ENCODE measurements at regions not wholly inside any gene's neighbourhood (a gene's known extent, or its start where the extent isn't known, plus 50 kb on each side); places are given as distances from the start of the nearest gene placed in this dataset.

DNA sequence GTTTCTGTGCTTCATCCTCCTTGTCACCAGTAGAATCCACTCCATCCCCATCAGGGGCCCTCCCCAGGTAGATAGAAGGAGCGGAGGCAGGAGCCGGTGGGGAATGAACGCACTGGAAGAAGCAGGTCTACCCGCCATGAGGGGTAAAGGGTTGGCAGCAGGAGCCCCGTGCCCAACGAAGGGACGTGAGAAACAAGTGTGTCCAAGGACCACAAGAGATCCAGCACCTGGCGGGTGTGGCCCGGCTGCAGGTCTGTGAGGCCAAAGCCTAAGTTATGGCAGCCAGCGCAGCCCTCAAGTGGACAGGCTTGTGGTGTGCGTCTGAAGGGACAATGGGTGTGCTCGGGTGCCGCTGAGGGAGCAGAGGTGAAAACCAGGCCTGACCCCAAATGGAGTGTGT, 94.3 kb downstream of the IRX2 start:
- DNase-seq, result no peak

DNA sequence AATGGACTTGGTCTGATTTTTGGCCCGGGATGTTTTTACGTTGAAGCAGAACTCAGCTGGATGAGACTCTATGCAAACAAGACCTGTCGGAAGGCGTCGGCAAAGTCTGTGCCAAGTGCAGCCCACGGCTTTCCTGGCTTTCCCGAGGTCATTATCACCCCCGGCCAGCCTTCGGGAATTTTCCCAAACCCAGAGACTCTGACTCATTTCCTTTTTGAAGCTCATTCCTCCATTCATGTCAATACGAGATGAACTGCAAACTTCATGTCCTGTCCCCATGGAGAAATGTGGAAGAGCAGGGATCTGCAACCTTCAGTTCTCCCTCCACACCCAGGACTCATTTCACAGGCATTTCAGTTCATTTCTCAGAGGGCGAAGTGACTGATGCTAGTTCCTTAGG, 95.3 kb downstream of the IRX2 start:
- DNase-seq, result no peak

DNA sequence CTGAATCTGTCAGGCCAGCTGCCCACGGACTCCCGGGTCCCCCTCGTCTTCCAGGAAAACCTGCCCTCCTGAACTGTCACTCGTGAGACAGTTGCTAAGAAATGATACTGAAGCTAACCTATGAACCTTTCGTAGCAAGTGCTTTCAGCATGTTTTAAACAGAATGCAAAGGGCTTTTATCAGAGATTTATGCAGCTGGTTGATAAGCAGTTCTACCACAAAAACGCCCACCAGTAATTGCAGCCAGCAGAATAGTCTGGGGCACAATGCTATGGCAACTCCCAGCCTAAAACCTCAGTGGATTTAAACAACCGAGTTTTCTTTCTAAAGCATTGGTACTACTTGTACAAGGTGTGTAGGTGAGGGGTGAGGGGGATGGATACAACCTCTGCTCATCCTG, 97.5 kb downstream of the IRX2 start:
- no peak for DNase-seq

DNA sequence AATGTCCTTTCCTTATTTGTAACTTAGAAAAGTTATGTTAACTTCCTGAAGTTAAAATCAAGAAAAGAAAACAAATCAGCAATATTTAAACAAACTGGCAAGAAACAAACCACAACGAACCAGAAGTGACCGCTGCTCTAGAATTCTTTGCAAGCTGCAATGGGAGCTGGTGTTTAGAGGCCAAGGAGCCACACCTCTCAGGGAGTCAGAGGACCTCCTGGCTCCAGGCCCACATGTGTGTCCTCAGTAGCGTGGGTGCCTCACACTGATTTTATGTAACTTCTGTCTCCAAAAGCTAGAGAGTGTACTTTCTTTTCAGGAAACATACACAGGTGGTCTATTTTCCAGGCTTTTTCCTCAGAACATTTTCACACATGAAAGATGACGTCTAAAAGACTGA, 100.4 kb downstream of the IRX2 start:
- no peak for DNase-seq

DNA sequence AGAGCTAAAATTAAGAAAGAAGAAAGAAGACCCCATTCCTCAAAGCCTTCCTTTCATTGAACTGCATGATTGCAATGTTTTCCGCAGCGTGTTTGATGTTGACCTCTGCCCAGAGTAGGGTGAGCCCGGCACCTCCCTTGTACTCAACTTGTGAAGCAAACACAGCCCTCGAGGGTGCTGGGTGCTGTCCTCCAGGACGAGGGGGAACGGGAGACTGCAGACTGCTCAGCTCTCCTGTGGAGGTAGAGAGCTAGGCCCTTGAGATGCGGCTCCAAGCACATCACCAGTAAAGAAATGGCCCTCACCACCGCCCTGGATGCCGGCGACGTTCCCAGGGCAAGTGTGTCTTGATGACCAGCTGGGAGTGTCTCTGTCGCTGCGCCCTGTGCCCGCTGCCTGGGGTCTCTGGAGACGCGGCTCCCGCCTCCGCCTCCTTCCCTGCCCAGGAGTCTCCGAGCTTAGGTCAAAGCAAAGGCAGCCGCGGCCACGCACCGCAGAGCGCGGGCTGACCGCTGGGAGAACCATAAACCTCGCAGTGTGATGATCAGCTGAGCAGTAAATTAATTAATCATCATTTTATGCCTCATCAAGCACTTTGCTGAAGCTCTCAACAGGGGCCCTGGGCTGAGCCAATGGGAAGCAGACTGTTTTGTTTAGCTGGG, 108.7 kb downstream of the IRX2 start:
- no peak for DNase-seq

DNA sequence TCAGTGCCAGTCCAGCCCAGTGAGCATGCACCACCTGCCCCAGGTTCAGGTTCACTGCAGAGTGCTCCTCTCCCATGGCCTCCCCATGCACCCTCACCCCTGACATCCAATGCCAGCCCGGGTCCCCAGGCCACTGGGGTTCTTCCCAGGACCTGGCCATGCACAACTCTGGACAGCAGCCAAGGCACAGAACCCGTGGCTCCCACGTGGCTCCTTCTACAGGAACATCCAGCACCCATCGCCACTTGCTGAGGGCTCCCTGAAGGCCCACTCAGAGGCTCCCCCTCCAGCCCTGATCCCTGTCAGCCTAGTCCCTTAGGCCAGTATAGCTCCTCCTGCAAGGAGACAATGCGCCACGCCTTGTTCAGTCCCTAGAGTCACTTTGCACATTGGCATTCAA, 110.8 kb downstream of the IRX2 start:
- DNase-seq, result no peak

DNA sequence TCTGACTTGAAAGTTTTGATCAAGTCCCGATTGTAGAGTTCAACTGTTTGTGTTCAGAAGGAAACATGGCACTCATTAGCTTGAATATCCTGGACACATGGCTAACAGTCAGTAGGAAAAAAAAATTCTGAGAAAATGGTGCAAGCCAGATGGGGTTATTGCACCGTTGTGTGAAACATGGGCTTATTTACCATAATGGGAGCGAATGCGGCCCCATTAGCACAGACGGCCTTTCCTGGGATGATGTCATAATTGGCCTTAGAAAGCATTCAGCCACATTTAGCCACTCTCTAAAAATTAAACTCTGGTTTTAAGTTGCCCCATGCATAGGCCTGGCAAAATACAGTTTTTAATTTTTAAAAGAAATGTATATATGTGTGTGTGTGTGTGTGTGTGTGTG, 112.1 kb downstream of the IRX2 start:
- DNase-seq, result no peak

DNA sequence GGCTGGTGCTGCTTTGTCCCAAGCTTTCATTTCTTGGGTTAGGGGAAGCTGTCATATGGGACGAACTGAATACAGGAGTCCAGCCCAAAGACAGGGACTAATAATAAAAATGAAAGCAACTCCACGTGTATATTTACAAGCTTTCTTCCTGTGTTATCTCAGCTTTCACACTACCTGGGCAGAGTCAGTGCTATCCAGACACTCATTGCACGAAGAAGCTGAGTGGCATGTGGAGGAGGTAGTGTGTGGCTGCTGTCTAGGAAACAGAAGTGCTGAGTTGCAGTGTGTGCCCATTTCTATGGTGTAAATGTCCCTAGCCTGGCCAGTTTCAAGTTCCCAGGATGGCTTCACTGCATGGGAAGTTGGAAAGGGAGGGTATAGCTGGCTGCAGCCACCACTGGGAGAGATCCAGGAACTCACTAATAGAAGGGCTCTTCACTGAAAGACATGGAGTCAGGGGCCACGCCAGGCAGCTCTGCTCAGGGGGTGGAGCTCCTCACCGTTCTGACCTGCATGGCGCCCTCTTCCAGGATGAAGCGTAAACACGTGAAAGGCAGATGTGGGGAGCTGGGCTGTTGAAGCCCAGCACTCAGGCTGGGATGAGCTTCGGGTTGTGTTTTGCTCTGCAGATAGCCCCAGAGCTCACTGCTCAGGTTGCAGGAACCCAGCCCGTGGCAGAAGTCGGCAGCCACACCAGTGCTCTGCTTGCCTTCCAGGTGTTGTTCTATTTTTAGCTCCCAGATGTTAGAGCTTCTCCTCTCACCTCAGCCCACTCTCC, 116.9 kb downstream of the IRX2 start:
- no peak for DNase-seq

DNA sequence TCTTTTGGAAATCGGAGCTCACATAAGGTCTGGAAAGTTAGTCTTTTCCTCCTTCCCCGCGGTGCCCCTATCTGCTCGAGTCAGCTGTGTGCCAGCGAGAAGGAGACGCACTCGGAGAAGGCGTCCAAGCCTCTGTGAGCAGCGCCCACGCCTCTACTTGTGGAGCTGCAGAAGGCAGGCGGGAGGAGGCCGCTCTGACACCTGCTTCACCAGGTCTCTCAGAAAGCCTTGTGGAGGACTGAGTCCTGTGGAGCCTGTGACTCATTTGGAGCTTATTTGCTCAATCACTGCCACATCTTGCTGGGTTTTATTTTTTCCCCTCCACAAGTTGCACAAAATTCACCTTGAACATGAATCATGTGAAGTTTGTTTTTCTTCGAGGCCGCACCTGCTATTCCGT, 117.5 kb downstream of the IRX2 start:
- DNase-seq, result no peak

DNA sequence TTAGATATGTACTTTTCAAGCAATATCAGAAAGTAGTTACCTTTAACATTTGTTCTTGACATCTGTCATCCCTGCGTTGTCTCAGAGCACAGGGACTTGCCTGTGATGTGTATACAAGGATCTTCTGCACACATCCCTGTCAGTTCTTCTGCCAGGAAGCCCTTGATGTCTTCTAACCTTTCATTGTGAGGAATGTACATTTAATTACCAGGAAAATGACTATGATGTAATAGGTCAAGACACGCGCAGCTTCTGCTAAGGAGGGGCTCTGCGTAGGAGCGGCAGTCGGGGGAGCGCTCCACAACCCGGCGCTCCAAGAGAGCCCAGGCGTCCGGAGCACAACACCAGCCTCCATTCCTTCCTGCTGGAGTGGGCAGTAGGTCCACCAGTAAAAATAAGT, 119.7 kb downstream of the IRX2 start:
- no peak for DNase-seq

DNA sequence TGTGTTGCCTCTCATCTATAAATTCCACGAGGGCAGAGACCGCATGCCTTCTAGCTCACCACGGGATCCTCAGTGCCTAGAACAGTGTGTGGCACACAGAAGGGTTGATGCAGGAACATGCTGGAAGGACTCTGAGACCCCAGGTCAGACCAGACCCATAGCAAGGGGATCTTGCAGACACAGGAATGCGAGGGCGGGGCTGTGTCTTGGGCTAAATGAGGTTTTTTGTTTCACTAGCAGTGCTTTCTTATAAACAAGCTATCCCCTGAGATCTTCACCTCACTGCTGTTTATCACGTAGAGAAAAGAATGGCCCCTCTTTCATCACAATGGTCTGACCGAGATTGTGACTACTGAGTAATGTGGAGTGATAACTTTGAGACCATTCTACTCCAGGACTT, 122.4 kb downstream of the IRX2 start:
- no peak for DNase-seq

DNA sequence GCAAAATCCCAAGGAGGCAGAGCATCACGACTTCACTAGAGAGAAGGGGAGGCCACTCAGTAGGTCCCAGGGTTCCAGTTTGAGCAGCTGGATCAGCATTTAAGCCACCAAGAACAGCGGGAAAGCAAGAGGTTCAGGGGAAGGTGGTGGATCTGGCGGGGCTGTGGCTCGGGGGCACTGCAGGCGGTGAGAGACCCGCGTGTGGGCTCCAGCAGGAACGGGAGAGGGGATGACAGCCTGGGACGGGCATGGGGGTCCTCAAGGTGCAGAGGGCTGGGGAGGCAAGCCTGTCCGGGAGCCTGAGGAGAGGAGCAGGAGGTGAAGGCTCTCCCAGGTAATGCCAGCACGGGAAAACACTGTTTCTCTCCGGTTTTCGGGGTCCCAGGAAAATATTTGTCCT, 123.6 kb downstream of the IRX2 start:
- DNase-seq, result no peak

DNA sequence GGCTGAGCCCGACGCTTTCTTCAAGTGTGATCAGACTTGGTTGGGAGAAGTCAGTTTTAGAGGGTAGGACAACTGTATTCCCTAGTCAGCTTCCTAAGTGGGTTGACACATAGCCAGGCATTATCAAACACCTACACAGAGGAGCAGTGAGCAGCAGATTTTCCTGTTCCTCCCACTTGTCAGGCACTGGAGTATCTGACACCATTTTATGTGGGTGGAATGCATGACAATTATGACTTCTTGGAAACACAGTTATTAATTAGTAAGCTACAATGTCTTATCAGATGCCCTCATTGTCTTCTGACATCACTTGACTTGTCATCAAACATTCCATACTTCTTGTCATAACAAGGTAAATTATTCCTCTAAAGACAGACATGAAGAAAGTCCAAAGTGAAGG, 124.9 kb downstream of the IRX2 start:
- no peak for DNase-seq

DNA sequence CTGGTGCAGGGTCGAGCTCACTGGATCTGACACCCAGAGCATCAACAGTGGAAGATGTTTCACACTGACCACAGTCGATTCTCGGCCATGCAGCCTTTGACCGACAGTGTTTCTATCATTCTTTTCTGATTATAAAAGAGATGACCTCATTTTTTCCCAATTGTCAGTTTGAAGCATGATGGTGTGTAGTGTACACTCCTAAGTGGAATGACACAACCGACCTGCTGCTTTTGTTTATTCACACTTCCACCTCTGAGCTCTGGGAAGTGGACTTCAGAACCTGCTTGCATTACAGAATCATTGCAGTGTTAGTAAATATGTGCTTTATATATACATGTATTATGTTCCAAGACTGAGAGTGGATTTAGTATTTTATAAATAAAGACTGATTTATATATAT, 128.6 kb downstream of the IRX2 start:
- DNase-seq, result no peak

DNA sequence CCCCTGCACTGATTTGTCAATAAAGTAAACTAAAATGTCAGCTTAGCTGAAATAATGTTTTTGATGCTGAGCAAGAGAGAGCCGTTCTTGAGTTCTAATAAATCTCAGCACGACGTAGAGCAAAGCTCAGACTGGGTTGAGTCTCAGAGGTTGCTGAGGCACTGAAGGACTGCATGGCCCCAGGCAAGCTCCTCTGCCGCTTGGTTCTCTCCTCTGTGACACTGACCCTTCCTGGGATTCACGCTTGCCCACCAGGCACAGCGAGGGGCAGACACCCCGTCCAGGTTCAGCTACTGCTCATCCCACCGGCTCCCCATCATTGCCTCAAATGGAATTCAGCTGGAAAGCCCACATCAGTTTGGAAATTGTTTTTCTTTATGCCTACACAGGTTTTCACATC, 129.8 kb downstream of the IRX2 start:
- DNase-seq, result no peak

DNA sequence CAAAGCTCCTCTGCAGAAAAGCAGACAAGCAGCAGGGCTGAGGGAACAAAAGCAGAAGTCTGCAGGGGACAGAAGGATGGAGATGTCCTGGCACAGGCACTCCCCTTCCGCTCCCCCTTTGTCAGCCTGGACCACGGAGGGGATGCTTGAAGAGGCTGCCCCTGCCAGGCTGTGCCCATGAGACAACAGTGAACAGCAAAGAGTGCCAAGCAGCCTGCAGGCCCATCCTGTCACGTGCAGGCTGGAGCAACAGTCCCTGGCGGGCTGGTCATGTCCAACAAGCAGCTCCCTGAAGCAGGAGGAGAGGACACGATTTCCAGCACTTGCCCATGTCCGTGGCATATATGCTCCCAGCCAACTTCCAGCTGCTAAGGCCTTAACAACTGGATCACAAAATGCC, 132.3 kb downstream of the IRX2 start:
- no peak for DNase-seq

DNA sequence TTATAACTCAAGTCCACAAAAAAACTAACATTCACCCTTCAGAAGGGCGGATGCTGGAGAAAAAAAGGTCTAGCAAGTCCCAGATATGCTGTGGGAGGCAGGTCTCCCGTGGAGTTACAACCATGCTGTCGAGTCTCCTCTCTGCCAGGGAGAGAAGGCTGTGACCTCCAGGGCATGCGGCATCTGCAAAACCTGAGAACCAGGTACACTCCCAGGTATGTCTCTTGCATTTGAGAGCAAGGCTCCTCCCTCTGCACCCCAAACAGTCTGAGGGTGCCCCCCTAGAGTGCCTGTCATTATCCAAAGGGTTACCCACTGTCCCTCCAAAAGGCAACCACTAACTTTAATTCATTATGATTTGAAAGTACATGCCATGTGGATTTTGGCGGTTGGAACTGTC, 134.0 kb downstream of the IRX2 start:
- DNase-seq, result no peak

DNA sequence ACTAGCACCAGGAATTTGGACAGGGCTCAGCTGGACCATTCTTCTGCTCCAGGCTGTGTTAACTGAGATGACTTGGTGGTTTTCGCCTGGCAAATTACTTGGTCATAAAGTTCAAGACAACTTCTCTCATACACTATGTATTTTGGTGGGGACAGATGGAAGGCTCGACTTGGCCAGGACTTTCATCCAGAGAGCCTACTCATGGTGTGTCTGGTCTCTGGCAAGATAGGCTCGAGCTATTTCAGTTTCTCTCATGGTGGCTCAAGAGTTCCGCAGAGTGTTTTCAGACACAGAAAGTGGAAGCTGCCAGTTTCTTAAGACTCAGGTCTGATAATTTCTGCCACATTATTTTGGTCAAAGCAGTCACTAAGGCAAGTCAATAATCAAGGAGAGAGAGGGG, 135.6 kb downstream of the IRX2 start:
- DNase-seq, result no peak

DNA sequence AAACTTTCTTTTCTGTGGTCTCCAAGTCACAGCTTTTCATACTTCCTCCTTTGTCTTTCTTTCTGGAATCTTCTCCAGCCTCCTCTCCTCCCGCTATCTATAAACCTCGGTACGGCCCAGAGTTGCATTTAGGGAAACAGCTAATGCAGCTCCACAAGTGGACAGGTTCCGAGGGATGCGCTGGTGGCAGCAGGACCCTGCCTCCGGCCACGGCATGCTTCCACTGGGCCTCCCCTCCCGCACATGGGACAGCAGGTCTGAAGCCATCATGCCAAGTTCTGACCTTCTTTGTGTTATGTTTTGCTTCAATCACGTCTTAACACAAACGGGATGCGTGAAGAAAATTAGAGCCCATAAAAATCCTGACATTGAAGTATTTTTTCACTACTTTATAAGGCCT, 136.9 kb downstream of the IRX2 start:
- DNase-seq, result no peak

DNA sequence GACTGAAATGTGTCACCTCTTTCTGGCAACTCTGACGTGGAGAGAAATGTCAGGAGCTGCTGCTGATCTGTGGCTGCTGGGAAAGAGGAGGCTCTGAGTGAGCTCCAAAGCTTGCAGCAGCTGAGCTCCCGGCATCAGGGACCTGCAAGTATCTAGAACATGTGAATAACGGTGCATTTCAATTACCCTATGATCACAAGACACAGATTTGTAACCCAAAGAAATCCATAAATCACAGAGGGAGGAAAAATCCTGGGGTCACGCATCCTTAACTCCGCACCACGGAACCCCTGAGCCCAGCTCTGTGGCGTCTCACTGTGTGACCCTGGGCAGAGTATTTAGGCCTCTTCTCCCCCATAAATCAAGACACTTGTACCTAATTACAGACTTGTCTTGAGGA, 139.8 kb downstream of the IRX2 start:
- DNase-seq, result no peak

DNA sequence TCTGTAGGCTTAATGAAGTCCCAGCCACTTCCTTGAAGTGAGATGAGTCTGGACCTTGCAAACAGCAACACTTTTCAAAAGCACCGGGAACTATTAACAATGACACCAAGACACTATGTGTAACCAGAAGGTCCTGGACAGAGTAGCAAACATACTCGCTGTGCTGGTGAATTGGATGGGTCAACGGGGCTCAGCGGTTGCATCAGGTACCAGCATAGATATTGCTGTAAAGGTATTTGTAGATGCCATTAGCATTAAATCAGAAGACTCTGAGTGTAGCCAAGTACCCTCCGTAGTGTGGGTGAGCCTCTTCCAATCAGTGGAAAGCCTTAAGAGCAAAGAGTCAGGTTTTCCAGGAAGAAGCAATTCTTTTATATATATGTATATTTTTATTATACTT, 140.5 kb downstream of the IRX2 start:
- DNase-seq, result no peak

DNA sequence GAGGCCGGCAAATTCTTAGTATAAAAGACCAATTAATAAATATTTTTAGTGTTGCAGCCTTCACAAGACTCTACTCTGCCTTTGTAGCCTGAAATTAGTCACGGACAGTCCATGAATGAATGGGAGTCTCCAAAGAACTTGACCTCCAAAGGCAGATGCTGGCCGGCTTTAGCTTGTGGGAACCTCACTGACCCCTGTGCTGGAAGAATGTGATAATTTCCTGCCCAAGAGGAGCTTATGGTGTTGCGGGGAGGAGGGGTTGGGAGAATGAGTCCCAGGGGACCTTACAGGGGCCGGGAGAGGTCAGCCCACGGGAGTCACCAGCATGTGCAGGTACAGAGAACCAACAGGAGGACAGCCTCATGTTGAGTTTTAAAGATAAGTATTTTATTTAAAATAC, 143.1 kb downstream of the IRX2 start:
- no peak for DNase-seq

DNA sequence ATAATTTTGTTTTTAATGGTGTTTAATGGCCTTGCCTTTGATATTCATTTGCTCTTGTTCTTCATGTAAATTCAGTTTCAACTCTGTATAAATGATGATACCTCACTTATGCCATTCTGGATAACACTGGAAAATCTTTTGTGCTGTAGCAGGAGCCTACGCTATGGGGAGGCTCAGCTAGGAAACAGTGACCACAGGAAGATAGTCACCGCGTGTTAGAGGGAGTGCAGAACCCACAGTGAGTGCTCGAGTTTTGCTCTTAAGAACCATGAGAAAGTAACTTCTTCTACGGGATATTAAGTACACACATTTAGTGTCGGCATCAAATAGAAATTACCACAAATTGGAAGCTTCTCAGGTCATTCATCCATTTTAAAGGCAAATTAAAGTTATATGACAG, 143.9 kb downstream of the IRX2 start:
- DNase-seq, result no peak

DNA sequence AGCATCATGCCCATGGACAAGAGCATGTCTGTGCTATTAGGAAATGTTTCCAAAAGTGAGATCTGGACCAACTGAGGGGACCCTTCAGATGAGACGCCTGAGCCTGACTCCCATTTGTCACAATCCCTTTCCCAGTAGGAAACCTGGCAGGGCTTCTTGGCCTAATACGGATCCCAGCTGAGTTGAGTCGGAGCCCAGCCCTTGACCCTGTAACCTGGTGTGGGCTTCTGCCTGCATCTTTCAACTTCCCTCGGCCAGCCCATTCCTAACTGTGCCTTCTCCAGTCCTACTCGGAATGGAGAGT, 148.3 kb downstream of the IRX2 start:
- no peak for DNase-seq
